Ectodermal cell (in vitro differentiated cells): ENCODE measurements at regions not wholly inside any gene's neighbourhood (a gene's known extent, or its start where the extent isn't known, plus 50 kb on each side); places are given as distances from the start of the nearest gene placed in this dataset.

Source experiments
- H3K27ac ChIP-seq: 2 replicates; pipeline ENCODE4 v1.7.0; 2013; ENCODE audit warnings: mild to moderate bottlenecking, low read depth, low read length; ENCODE audit not compliant: insufficient read depth, poor library complexity, severe bottlenecking
- H3K27me3 ChIP-seq: 2 replicates; pipeline ENCODE4 v1.7.0; 2013; ENCODE audit warnings: mild to moderate bottlenecking, low read length; ENCODE audit not compliant: insufficient read depth, control insufficient read depth, poor library complexity, severe bottlenecking
- H3K36me3 ChIP-seq: one replicate; pipeline ENCODE4 v1.7.0; 2013; ENCODE audit warnings: low read length; ENCODE audit not compliant: control insufficient read depth, insufficient read depth
- H3K4me1 ChIP-seq: one replicate; pipeline ENCODE4 v1.7.0; 2013; ENCODE audit warnings: low read length; ENCODE audit not compliant: control insufficient read depth, insufficient read depth
- H3K4me3 ChIP-seq: 2 replicates; pipeline ENCODE4 v1.7.0; 2013; ENCODE audit warnings: low read depth, low read length, control low read depth; ENCODE audit not compliant: insufficient read depth
- H3K9me3 ChIP-seq: 2 replicates; pipeline ENCODE4 v1.7.0; 2013; ENCODE audit warnings: mild to moderate bottlenecking, low read length, moderate library complexity; ENCODE audit not compliant: control insufficient read depth
- WGBS, 2 experiments: methylation state at CpG; one replicate each; pipeline ENCODE4 v1.1.7; 2013; ENCODE audit warnings: missing lambda C conversion rate in 2 of 2; 5-methylcytosine and 5-hydroxymethylcytosine counted together

GRCh38 chr10:107492389-107492788, 327.9 kb upstream of the SORCS1 start:
- H3K27me3 ChIP-seq = no peaks in the 10 kb centered on the region
- no peaks in the 10 kb centered on the region for H3K36me3 ChIP-seq
- WGBS, 2 experiments = 85 to 100% methylated on average over 1 of the region's 1 CpG
- no peaks in the 10 kb centered on the region for H3K9me3 ChIP-seq
- no peaks in the 10 kb centered on the region for H3K4me1 ChIP-seq
- no peak overlapping the region for H3K4me3 ChIP-seq
- no peak overlapping the region for H3K27ac ChIP-seq

DNA sequence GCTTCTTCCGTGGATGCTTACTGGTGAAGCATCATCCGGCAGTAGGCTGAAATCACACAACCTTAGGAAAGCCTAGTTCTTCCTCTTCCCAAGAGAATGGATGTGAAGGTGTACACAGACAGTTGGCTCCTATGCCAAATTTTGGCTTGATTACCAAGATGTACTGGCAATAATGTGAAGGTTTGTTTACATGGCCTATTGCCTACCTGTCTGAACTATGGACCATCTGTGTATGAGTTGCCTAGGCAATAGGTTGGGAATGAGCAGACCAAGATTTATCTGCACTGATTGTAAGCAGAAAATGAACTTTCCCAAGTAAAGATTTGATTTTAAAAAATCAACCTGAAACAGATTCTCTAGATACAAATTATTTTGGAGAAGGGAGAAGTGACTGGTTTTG, 325.9 kb upstream of the SORCS1 start:
- no peak overlapping the region for H3K27ac ChIP-seq
- WGBS, 2 experiments = 97 to 98% methylated on average over 2 of the region's 2 CpGs
- H3K9me3 ChIP-seq = no peaks in the 10 kb centered on the region
- H3K4me3 ChIP-seq = no peak overlapping the region
- no peaks in the 10 kb centered on the region for H3K27me3 ChIP-seq
- no peaks in the 10 kb centered on the region for H3K4me1 ChIP-seq
- H3K36me3 ChIP-seq = no peaks in the 10 kb centered on the region

GRCh38 chr10:107487284-107487683, 322.8 kb upstream of the SORCS1 start:
- Histone ChIP-seq H3K27me3 (no peaks in the 10 kb centered on the region), H3K4me1 (no peaks in the 10 kb centered on the region), H3K9me3 (no peaks in the 10 kb centered on the region), H3K27ac (no peak overlapping the region), H3K36me3 (no peaks in the 10 kb centered on the region), H3K4me3 (no peak overlapping the region)
- 95 to 100% methylated on average over 3 of the region's 4 CpGs for WGBS, 2 experiments

DNA sequence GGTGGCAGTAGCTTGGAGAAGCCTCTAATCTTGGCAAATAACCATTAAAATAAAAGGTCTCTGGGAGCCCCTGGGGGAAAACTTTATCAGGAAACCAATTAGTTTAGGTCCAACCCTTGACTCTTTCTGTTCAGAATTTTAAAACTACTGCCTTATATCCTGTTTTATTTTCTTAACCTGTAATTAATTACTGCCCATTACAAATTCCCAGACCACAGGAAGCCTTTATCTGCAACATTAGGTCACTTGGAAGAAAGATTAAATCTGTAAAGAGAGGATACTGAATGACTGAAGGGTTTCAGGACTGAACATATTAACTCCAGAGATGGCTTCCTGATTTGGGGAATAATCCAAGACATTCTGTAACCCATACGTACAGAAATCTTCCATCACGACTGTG, 320.5 kb upstream of the SORCS1 start:
- Histone ChIP-seq H3K4me3 (no peak overlapping the region), H3K27ac (no peak overlapping the region), H3K4me1 (no peaks in the 10 kb centered on the region), H3K9me3 (no peaks in the 10 kb centered on the region), H3K36me3 (no peaks in the 10 kb centered on the region), H3K27me3 (no peaks in the 10 kb centered on the region)
- 91 to 92% methylated on average over 2 of the region's 2 CpGs for WGBS, 2 experiments

- no peak overlapping the region for H3K27ac ChIP-seq
- WGBS, 2 experiments = 84 to 85% methylated on average over 7 of the region's 7 CpGs
Observed at GRCh38 chr10:107481881-107482280, 317.4 kb upstream of the SORCS1 start.

DNA sequence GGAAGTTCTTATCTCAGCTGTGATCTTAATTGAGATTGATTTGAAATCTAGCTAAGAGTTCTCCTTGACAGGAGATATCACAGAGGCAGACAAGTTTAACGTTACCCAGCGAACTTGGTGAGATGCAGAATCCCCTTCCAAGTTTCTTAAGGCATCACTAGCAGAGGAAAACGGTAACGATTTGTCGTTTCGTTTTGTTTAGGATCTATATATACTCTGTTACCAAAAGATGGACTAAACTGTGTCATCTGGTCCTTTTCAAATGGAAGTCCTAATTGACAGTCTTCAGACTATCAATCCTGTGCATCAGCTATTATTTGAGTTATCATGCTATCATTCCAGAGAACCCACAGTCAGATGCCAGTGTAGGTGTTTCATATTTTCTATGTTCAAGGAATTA, 316.7 kb upstream of the SORCS1 start:
- H3K9me3 ChIP-seq = no peaks in the 10 kb centered on the region
- no peaks in the 10 kb centered on the region for H3K27me3 ChIP-seq
- H3K27ac ChIP-seq = no peak overlapping the region
- H3K4me3 ChIP-seq = no peak overlapping the region
- no peaks in the 10 kb centered on the region for H3K4me1 ChIP-seq
- H3K36me3 ChIP-seq = no peaks in the 10 kb centered on the region
- WGBS, 2 experiments = 92 to 97% methylated on average over 6 of the region's 6 CpGs

More at GRCh38 chr10:107481881-107482280, 317.4 kb upstream of the SORCS1 start:
- no peaks in the 10 kb centered on the region for H3K9me3 ChIP-seq
- H3K4me3 ChIP-seq = no peak overlapping the region
- H3K36me3 ChIP-seq = no peaks in the 10 kb centered on the region
- H3K4me1 ChIP-seq = no peaks in the 10 kb centered on the region
- H3K27me3 ChIP-seq = no peaks in the 10 kb centered on the region

GRCh38 chr10:107480781-107481180, 316.3 kb upstream of the SORCS1 start:
- Histone ChIP-seq H3K9me3 (no peaks in the 10 kb centered on the region), H3K27me3 (no peaks in the 10 kb centered on the region), H3K36me3 (no peaks in the 10 kb centered on the region), H3K27ac (no peak overlapping the region), H3K4me3 (no peak overlapping the region), H3K4me1 (no peaks in the 10 kb centered on the region)

GRCh38 chr10:107477266-107477665, 312.8 kb upstream of the SORCS1 start:
- Histone ChIP-seq H3K27me3 (no peaks in the 10 kb centered on the region), H3K4me3 (no peak overlapping the region), H3K9me3 (no peaks in the 10 kb centered on the region), H3K27ac (no peak overlapping the region), H3K36me3 (no peaks in the 10 kb centered on the region), H3K4me1 (no peaks in the 10 kb centered on the region)

DNA sequence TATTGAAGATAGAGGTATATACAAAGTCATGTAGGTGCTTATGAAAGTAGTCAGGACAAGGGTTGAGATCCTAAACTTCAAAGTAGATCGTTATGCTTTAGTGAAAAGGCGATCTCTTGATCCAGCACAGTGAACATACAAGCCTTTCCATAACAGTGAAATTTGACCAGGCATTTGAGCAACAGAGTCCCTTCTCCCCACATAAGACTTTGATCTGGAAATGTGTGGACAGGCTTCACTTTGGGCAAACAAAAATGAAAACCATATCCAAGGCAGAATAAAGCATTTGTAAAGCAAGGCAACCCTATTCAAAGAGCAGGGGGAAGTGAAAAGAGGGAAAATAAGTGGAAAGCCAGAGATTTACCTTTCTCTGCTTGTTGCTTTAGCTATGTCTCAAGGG, 311.9 kb upstream of the SORCS1 start:
- no peak overlapping the region for H3K27ac ChIP-seq
- H3K4me3 ChIP-seq = no peak overlapping the region
- no peaks in the 10 kb centered on the region for H3K9me3 ChIP-seq
- H3K27me3 ChIP-seq = no peaks in the 10 kb centered on the region
- no peaks in the 10 kb centered on the region for H3K4me1 ChIP-seq
- H3K36me3 ChIP-seq = no peaks in the 10 kb centered on the region
- WGBS, 2 experiments = 98 to 100% methylated on average over 2 of the region's 2 CpGs

DNA sequence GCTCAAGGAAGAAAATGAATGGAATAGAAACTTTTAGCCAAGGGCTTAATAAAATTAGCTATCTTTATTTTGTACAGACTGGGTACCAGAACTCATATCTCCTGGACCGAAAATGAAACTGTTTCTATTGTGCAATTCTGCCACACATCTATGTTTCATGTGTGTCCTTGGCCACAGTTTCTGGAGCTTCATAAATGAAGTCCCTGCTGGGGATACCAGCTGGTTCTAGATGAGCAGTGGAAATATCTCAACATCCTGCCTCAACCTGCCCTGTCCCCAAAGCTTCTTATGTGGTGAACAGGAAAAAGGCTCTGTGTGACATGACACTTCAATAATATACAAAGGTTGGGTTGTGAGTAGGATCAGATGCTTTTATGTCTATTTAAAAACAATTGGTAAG, 310.1 kb upstream of the SORCS1 start:
- Histone ChIP-seq H3K27ac (no peak overlapping the region), H3K4me1 (no peaks in the 10 kb centered on the region), H3K9me3 (no peaks in the 10 kb centered on the region), H3K27me3 (no peaks in the 10 kb centered on the region), H3K36me3 (no peaks in the 10 kb centered on the region), H3K4me3 (no peak overlapping the region)
- 86 to 100% methylated on average over 1 of the region's 1 CpG for WGBS, 2 experiments

GRCh38 chr10:107473225-107473624, 308.7 kb upstream of the SORCS1 start:
- H3K27ac ChIP-seq = no peak overlapping the region
- no peaks in the 10 kb centered on the region for H3K9me3 ChIP-seq
- H3K4me1 ChIP-seq = no peaks in the 10 kb centered on the region
- 93 to 98% methylated on average over 2 of the region's 2 CpGs for WGBS, 2 experiments
- no peaks in the 10 kb centered on the region for H3K27me3 ChIP-seq
- H3K4me3 ChIP-seq = no peak overlapping the region
- no peaks in the 10 kb centered on the region for H3K36me3 ChIP-seq
